Liver (tissue), 8 donors: ENCODE measurements at regions not wholly inside any gene's neighbourhood (a gene's known extent, or its start where the extent isn't known, plus 50 kb on each side); places are given as distances from the start of the nearest gene placed in this dataset.

Source experiments
- DNase-seq: peaks from one replicate; pipeline ENCODE4 v3.0.0-alpha.2; 2017; ENCODE audit warnings: low spot score
- H3K27ac ChIP-seq, 2 donors: one replicate each; pipeline ENCODE4 v1.7.0; 2013; ENCODE audit warnings: inconsistent platforms in 2 of 2, low read length in 2 of 2, control low read depth in 1 of 2, low read depth in 1 of 2, mild to moderate bottlenecking in 1 of 2
- H3K27me3 ChIP-seq, 4 donors: one replicate each; pipeline versions ENCODE4 v1.6.1 to v1.7.0; 2013; ENCODE audit warnings: low read length in 3 of 4, inconsistent platforms in 1 of 4, mild to moderate bottlenecking in 1 of 4, moderate library complexity in 1 of 4; ENCODE audit not compliant: control insufficient read depth in 4 of 4, insufficient read depth in 4 of 4
- H3K36me3 ChIP-seq, 4 donors: one replicate each; pipeline versions ENCODE4 v1.6.1 to v1.7.0; 2013; ENCODE audit warnings: low read length in 3 of 4, mild to moderate bottlenecking in 3 of 4, low read depth in 1 of 4, moderate library complexity in 1 of 4; ENCODE audit not compliant: control insufficient read depth in 4 of 4, insufficient read depth in 3 of 4
- H3K4me1 ChIP-seq, 4 donors: one replicate each; pipeline versions ENCODE4 v1.6.1 to v1.7.0; 2013; ENCODE audit warnings: low read length in 3 of 4, mild to moderate bottlenecking in 3 of 4, moderate library complexity in 1 of 4; ENCODE audit not compliant: control insufficient read depth in 4 of 4, insufficient read depth in 4 of 4
- H3K4me3 ChIP-seq, 3 donors: one replicate each; pipeline versions ENCODE4 v1.6.1 to v1.7.0; 2013; ENCODE audit warnings: low read length in 3 of 3, control low read depth in 1 of 3, low read depth in 1 of 3, mild to moderate bottlenecking in 1 of 3
- H3K9ac ChIP-seq, 2 donors: one replicate each; pipeline ENCODE4 v1.7.0; 2013; ENCODE audit warnings: low read length in 2 of 2, mild to moderate bottlenecking in 2 of 2, moderate library complexity in 2 of 2, control low read depth in 1 of 2, low read depth in 1 of 2
- H3K9me3 ChIP-seq, 4 donors: one replicate each; pipeline versions ENCODE4 v1.6.1 to v1.7.0; 2013; ENCODE audit warnings: low read length in 3 of 4; ENCODE audit not compliant: control insufficient read depth in 4 of 4
- EGR1 ChIP-seq, 2 donors: IDR thresholded peaks; 2 replicates each; pipeline ENCODE4 v1.6.1; 2016 to 2018; ENCODE audit warnings: antibody characterized with exemption in 2 of 2, low read depth in 2 of 2
- FOXA1 ChIP-seq: IDR thresholded peaks from 2 replicates; pipeline ENCODE4 v1.6.1; 2016; ENCODE audit warnings: antibody characterized with exemption
- FOXA2 ChIP-seq: IDR thresholded peaks from 2 replicates; pipeline ENCODE4 v1.6.1; 2016; ENCODE audit warnings: antibody characterized with exemption
- GABPA ChIP-seq, 2 donors: IDR thresholded peaks in 1 of 2; conservative IDR thresholded peaks in 1 of 2; 2 replicates each; pipeline ENCODE4 v1.6.1; 2016; ENCODE audit warnings: antibody characterized with exemption in 2 of 2, mild to moderate bottlenecking in 1 of 2, moderate library complexity in 1 of 2
- HNF4A ChIP-seq, 2 donors: conservative IDR thresholded peaks; 2 replicates each; pipeline ENCODE4 v1.6.1; 2016; ENCODE audit warnings: antibody characterized with exemption in 2 of 2, mild to moderate bottlenecking in 2 of 2
- HNF4G ChIP-seq: IDR thresholded peaks from 2 replicates; pipeline ENCODE4 v1.6.1; 2016; ENCODE audit warnings: antibody characterized with exemption
- JUND ChIP-seq, 2 donors: IDR thresholded peaks; 2 replicates each; pipeline ENCODE4 v1.6.1; 2016; ENCODE audit warnings: antibody characterized with exemption in 2 of 2
- NR2F2 ChIP-seq: IDR thresholded peaks from 2 replicates; pipeline ENCODE4 v1.6.1; 2016; ENCODE audit warnings: antibody characterized with exemption
- RAD21 ChIP-seq, 2 donors: IDR thresholded peaks; 2 replicates each; pipeline ENCODE4 v1.6.1; 2016; ENCODE audit warnings: antibody characterized with exemption in 2 of 2, mild to moderate bottlenecking in 2 of 2
- RXRA ChIP-seq, 2 donors: IDR thresholded peaks; 2 replicates each; pipeline ENCODE4 v1.6.1; 2017 to 2018; ENCODE audit warnings: antibody characterized with exemption in 2 of 2, mild to moderate bottlenecking in 1 of 2
- SP1 ChIP-seq: IDR thresholded peaks from 2 replicates; pipeline ENCODE4 v1.6.1; 2018; ENCODE audit warnings: antibody characterized with exemption, mild to moderate bottlenecking
- TAF1 ChIP-seq: conservative IDR thresholded peaks from 2 replicates; pipeline ENCODE4 v1.6.1; 2016; ENCODE audit warnings: antibody characterized with exemption, mild to moderate bottlenecking
- YY1 ChIP-seq: IDR thresholded peaks from 2 replicates; pipeline ENCODE4 v1.6.1; 2016; ENCODE audit warnings: antibody characterized with exemption, mild to moderate bottlenecking
- WGBS: extraction: QIAGEN DNeasy Blood & Tissue Kit; methylation state at CpG from one replicate; pipeline ENCODE4 v1.1.7; 2013; 5-methylcytosine and 5-hydroxymethylcytosine counted together
- TF ChIP-seq, protein P1 (sequence below): IDR thresholded peaks from 2 replicates; pipeline ENCODE4 v1.6.1; 2016; ENCODE audit warnings: antibody characterized with exemption
- TF ChIP-seq, protein P2 (sequence below): IDR thresholded peaks from 2 replicates; pipeline ENCODE4 v1.6.1; 2016; ENCODE audit warnings: antibody characterized with exemption
- TF ChIP-seq, protein P3 (sequence below): IDR thresholded peaks from 2 replicates; pipeline ENCODE4 v1.6.1; 2016; ENCODE audit warnings: antibody characterized with exemption, mild to moderate bottlenecking
- TF ChIP-seq, protein P4 (sequence below): IDR thresholded peaks from 2 replicates; pipeline ENCODE4 v1.6.1; 2016; ENCODE audit warnings: antibody characterized with exemption
- TF ChIP-seq, protein P5 (sequence below): fragments of 150-350 bp; IDR thresholded peaks from 2 replicates; pipeline ENCODE4 v1.5.1; 2017; ENCODE audit warnings: improper control_type of control experiment, low read depth, low read length; ENCODE audit not compliant: missing input control
- donor health status: healthy.
- donor health status: healthy.
- donor health status: healthy.
- donor health status: healthy.
- donor health status: healthy.

DNA sequence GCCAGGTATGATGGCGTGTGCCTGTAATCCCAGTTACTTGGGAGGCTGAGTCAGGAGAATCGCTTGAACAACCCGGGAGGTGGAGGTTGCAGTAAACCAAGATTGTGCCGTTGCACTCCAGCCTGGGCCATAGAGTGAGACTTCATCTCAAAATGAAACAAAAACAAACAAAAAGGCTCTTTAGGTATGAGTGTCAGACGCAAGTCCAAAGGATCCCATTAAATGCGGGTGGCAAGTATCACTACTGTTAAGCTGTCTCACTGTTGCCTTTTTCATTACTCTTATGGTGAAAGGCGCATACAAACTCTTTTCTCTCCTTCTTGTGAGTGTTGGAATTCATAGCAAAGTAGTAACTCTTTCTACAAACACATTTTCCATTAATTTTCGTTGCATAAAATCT is 688.5 kb upstream of the CHD1 start (continued):
- TF ChIP-seq, protein P1, sequence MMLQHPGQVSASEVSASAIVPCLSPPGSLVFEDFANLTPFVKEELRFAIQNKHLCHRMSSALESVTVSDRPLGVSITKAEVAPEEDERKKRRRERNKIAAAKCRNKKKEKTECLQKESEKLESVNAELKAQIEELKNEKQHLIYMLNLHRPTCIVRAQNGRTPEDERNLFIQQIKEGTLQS, result no peak

DNA sequence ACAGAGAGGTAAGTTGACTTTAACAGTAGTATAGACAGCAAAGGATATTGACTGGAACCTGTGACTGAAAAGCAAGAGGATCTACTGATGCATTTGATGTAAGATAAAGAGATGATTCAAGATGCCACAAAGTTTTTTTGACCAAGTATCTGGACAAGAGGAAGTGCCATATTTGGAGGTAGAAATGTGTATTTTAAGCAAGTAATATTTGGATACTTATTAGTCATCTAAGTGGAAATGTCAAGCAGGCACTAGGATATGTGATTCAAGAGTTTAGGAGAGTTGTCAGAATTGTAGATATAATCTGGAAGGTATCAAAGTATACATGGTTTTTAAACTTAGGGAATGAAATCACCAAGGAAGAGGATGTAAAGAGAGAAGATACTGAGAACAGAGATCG is 686.1 kb upstream of the CHD1 start:
- DNase-seq, result no peak
- TF ChIP-seq GABPA (IDR thresholded peaks at IDR 0.05 in 1 of 2, conservative IDR thresholded peaks at IDR 0.05 in 1 of 2) (no peak), SP1 (no peak), HNF4G (no peak), RXRA (IDR thresholded peaks at IDR 0.05) (no peak), FOXA2 (no peak), JUND (IDR thresholded peaks at IDR 0.05) (no peak), NR2F2 (no peak)
- TF ChIP-seq, protein P2, sequence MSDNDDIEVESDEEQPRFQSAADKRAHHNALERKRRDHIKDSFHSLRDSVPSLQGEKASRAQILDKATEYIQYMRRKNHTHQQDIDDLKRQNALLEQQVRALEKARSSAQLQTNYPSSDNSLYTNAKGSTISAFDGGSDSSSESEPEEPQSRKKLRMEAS, result no peak
- TF ChIP-seq, protein P3, sequence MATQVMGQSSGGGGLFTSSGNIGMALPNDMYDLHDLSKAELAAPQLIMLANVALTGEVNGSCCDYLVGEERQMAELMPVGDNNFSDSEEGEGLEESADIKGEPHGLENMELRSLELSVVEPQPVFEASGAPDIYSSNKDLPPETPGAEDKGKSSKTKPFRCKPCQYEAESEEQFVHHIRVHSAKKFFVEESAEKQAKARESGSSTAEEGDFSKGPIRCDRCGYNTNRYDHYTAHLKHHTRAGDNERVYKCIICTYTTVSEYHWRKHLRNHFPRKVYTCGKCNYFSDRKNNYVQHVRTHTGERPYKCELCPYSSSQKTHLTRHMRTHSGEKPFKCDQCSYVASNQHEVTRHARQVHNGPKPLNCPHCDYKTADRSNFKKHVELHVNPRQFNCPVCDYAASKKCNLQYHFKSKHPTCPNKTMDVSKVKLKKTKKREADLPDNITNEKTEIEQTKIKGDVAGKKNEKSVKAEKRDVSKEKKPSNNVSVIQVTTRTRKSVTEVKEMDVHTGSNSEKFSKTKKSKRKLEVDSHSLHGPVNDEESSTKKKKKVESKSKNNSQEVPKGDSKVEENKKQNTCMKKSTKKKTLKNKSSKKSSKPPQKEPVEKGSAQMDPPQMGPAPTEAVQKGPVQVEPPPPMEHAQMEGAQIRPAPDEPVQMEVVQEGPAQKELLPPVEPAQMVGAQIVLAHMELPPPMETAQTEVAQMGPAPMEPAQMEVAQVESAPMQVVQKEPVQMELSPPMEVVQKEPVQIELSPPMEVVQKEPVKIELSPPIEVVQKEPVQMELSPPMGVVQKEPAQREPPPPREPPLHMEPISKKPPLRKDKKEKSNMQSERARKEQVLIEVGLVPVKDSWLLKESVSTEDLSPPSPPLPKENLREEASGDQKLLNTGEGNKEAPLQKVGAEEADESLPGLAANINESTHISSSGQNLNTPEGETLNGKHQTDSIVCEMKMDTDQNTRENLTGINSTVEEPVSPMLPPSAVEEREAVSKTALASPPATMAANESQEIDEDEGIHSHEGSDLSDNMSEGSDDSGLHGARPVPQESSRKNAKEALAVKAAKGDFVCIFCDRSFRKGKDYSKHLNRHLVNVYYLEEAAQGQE, result no peak
- TF ChIP-seq, protein P1, result no peak
- Histone ChIP-seq H3K9me3 (no peaks in the 10 kb centered on the region), H3K27me3 (no peaks in the 10 kb centered on the region), H3K9ac (no peak overlapping the region), H3K27ac (no peak overlapping the region), H3K4me1 (no peaks in the 10 kb centered on the region), H3K4me3 (no peak overlapping the region), H3K36me3 (no peaks in the 10 kb centered on the region)
- 80% methylated on average over 1 of the region's 1 CpG for WGBS

DNA sequence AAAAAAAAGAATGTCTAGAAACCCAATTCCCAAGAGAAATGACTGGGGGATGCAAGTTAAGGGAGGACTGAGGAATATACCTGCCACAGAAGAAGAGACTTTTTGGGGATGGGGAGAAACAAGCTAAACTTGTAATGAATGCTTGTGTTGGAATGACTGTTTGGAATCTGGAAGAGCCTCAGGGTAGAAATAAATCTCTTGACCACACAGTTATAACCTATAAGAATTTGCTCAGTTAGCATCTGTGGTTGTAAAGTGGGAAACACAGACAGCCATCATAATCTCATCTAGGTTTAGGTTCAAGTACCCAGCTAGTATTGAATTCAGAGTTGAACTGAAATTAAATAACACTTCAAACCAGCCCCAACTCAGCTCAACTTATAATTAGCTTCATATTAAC is 678.3 kb upstream of the CHD1 start:
- Histone ChIP-seq H3K36me3 (no peaks in the 10 kb centered on the region), H3K9me3 (no peaks in the 10 kb centered on the region), H3K27me3 (no peaks in the 10 kb centered on the region), H3K4me1 (no peaks in the 10 kb centered on the region), H3K9ac (no peak overlapping the region), H3K27ac (no peak overlapping the region), H3K4me3 (no peak overlapping the region)
- TF ChIP-seq, protein P4, sequence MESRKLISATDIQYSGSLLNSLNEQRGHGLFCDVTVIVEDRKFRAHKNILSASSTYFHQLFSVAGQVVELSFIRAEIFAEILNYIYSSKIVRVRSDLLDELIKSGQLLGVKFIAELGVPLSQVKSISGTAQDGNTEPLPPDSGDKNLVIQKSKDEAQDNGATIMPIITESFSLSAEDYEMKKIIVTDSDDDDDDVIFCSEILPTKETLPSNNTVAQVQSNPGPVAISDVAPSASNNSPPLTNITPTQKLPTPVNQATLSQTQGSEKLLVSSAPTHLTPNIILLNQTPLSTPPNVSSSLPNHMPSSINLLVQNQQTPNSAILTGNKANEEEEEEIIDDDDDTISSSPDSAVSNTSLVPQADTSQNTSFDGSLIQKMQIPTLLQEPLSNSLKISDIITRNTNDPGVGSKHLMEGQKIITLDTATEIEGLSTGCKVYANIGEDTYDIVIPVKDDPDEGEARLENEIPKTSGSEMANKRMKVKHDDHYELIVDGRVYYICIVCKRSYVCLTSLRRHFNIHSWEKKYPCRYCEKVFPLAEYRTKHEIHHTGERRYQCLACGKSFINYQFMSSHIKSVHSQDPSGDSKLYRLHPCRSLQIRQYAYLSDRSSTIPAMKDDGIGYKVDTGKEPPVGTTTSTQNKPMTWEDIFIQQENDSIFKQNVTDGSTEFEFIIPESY, result no peak
- TF ChIP-seq, protein P2, result no peak
- TF ChIP-seq YY1 (no peak), SP1 (no peak), GABPA (IDR thresholded peaks at IDR 0.05 in 1 of 2, conservative IDR thresholded peaks at IDR 0.05 in 1 of 2) (no peak), NR2F2 (no peak), EGR1 (IDR thresholded peaks at IDR 0.05; ENCODE audit: low read depth in 2 of 2) (no peak), JUND (IDR thresholded peaks at IDR 0.05) (no peak), RAD21 (IDR thresholded peaks at IDR 0.05) (no peak), RXRA (IDR thresholded peaks at IDR 0.05) (no peak), HNF4G (no peak), FOXA1 (no peak), TAF1 (no peak), HNF4A (conservative IDR thresholded peaks at IDR 0.05) (no peak), FOXA2 (no peak)
- TF ChIP-seq, protein P3, result no peak
- TF ChIP-seq, protein P1, result no peak
- TF ChIP-seq, protein P5, sequence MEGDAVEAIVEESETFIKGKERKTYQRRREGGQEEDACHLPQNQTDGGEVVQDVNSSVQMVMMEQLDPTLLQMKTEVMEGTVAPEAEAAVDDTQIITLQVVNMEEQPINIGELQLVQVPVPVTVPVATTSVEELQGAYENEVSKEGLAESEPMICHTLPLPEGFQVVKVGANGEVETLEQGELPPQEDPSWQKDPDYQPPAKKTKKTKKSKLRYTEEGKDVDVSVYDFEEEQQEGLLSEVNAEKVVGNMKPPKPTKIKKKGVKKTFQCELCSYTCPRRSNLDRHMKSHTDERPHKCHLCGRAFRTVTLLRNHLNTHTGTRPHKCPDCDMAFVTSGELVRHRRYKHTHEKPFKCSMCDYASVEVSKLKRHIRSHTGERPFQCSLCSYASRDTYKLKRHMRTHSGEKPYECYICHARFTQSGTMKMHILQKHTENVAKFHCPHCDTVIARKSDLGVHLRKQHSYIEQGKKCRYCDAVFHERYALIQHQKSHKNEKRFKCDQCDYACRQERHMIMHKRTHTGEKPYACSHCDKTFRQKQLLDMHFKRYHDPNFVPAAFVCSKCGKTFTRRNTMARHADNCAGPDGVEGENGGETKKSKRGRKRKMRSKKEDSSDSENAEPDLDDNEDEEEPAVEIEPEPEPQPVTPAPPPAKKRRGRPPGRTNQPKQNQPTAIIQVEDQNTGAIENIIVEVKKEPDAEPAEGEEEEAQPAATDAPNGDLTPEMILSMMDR, result no peak
- DNase-seq, result no peak
